ENCODE measurements at regions not wholly inside any gene's neighbourhood (a gene's known extent, or its start where the extent isn't known, plus 50 kb on each side); places are given as distances from the start of the nearest gene placed in this dataset.

- TF ChIP-seq POLR2A (IDR thresholded peaks at IDR 0.05): no peak
- TF ChIP-seq, protein P1, sequence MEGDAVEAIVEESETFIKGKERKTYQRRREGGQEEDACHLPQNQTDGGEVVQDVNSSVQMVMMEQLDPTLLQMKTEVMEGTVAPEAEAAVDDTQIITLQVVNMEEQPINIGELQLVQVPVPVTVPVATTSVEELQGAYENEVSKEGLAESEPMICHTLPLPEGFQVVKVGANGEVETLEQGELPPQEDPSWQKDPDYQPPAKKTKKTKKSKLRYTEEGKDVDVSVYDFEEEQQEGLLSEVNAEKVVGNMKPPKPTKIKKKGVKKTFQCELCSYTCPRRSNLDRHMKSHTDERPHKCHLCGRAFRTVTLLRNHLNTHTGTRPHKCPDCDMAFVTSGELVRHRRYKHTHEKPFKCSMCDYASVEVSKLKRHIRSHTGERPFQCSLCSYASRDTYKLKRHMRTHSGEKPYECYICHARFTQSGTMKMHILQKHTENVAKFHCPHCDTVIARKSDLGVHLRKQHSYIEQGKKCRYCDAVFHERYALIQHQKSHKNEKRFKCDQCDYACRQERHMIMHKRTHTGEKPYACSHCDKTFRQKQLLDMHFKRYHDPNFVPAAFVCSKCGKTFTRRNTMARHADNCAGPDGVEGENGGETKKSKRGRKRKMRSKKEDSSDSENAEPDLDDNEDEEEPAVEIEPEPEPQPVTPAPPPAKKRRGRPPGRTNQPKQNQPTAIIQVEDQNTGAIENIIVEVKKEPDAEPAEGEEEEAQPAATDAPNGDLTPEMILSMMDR (IDR thresholded peaks at IDR 0.05 in 4 of 5, conservative IDR thresholded peaks at IDR 0.05 in 1 of 5): no peak
Measured at GRCh38 chr16:88299751-88300462, 82.9 kb upstream of the ZNF469 start.

All from gastrocnemius medialis (tissue), 4 donors.